GM21723 (cell line): ENCODE measurements at regions not wholly inside any gene's neighbourhood (a gene's known extent, or its start where the extent isn't known, plus 50 kb on each side); places are given as distances from the start of the nearest gene placed in this dataset.

Source experiments
- ATAC-seq: cut with Tn5 transposase; IDR thresholded peaks from one replicate; pipeline ENCODE4 v1.9.1; 2021; ENCODE audit warnings: mild to moderate bottlenecking, moderate library complexity; ENCODE audit not compliant: unreplicated experiment

DNA sequence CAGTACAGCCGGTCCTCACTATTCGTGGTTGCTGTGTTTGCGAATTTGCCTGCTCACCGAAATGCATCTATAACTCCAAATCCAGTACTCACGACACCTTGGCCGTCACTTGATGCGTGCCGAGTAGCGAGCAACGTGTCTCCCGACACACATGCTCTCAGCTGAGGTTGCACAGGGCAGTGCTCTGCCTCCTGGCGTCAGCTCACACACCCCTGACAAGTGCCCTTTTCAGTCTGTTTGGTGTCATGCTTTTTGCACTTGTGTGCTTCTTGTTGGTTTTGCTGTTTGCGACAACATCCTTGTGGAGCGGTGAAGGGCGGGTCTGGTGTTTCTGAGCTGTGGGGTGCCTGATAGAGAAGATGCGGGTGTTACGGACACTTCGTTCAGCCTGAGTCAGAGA lies 110.4 kb upstream of the RFLNA start:
- ATAC-seq = no peak

DNA sequence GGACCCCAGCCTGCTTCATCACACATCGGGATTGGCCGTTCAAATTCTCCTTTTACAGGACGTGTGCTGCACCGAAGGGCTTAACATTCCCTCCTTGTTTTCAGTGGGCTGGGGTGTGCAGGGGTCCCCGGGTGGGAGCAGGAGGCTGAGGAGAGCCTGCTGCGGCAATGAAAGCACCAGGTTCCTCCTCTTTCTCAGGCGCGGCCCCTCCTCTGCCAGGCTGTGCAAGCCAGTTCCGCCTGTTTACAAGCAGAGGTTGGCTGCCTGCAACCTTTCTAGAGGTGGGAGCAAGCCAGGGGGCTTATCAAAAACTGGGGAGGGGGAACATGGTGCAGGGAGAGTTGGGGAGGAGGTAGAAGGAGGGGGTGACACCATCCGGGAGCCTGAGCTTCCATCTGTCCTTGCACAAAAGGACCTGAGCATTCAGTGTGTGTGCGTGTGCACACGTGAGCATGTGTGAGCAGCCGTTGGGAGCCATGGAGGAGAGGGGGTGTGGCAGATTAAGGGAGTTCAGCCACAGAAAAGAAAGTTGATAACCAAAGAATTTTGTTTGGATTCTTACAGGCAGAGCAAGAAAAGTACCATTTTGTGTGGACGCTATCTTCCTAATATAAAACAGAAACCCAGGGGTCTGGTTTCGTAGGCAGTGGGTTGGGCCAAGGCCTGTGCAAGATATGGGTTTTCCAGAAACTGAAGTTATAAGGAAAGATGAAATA lies 108.8 kb upstream of the RFLNA start:
- ATAC-seq = no peak

DNA sequence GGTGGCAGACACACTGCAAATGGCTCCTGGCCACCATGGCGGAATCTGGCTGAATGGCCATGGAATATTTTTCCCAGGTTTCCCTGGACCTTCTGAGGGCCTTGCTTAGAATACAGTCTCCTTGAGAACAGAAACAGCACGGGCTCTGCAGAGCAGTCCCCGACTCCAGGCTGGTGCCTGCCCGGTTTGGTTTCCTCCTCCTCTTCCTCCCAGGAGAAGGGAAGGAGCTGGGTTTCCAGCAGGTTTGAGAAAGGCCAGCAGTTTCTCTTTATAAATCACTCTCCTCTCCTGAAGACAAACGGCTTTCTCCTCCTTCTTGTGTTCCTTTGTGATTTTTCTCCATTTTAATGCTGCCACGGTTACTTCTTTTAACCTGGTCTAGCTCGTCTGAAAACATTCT lies 106.8 kb upstream of the RFLNA start:
- no peak for ATAC-seq

- ATAC-seq = no peak
Measured at GRCh38 chr12:124188561-124189405, 106.1 kb upstream of the RFLNA start.

DNA sequence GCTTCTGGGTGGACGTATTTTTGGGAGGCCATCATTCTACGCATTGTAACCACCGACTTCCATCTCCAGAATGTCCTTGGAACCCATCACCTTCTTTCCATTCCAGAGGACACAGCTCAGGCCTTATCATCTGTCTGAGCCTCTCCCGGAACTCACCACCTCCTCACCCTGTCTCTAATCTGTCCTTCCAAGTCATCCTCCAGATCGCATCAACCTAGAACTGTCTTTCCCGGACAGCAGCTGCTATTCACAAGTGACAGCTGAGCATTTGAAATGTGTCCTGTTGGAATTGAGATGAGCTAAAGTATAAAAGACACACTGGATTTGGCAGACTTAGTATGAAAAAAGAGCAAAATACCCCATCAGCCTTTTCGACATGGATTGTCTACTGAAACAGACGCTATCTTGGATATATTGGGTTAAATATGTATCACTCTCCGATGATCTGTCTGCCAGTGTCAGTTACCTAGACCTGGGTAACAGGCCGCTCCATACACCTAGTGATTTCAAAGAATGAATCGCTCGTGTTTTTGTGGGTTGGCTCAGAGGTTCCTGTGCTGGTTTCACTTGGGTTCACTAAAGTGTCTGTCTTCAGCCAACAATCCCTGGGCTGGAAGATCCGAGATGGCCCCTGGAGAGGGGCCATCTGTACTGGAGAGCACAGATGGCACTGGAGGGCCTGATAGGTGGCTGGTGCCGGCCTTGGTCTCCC lies 104.4 kb upstream of the RFLNA start:
- no peak for ATAC-seq

DNA sequence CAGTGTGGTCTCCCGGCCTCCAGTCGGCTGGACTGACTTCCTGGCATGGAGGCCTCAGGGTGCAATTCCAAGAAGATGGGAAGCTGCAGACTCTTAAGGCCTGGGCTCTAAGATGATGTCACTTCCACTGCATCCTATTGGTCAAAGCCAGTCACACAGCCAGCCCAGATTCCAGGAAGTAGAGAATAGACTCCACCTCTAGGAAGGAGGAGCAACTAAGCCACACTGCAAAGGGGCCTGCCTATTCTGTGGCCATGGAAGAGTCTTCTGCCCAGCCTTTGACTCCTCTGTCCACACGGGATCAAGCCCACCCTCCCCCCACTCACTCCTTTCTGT lies 103.9 kb upstream of the RFLNA start:
- ATAC-seq = no peak

DNA sequence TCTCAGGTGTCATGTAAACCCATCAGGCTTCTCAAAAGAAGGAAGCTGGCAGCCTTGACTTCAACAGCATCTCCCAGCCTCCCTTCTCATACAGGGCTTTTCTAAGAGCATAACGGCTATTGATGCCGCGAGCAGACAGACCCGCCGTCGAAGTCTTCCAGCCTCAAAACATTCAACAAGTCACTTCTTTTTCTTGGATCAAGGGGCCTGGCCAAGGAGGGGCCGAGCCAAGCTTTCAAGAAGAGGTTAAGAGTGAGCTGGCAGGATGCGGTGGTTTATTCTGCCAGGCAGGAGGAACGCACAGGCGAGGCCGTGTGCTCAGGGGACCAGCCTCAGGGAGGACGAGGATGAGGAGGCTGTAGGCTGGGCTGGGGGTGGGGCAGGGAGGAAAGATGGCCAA lies 102.9 kb upstream of the RFLNA start:
- no peak for ATAC-seq

GRCh38 chr12:124194264-124194892 lies 100.5 kb upstream of the RFLNA start:
- ATAC-seq = no peak

DNA sequence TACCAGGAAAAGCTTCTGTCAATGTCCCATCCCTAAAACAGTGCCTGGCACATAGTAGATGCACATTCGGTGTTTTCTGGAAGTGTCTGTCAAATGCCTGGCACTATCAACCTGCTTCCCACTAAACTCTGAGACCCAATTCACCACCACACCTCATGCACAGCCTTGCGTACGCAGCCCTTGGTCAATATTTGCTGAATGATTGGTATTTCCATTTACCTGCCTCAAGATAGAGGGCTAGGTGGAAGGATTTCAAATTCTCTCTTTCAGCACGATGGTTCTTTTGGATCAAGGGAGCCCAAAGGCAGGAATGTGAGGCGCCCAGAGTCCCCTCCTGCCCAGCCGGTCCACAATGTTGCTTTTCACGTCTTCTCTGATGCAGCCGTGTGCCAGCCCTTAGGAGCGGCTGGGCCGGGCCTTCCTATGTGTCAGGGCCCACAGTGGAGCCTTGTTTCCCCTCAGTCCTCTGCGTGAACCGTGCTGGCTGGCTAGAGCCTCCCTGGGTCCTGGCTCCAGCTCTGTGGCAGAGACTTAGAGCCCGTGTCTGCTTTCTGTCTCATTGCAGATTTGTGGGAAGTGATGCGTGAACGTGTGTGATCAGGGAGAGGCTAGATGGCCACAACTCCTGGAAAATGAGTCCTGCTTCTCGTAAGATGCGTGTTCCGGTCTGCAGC lies 99.9 kb upstream of the RFLNA start:
- no peak for ATAC-seq

DNA sequence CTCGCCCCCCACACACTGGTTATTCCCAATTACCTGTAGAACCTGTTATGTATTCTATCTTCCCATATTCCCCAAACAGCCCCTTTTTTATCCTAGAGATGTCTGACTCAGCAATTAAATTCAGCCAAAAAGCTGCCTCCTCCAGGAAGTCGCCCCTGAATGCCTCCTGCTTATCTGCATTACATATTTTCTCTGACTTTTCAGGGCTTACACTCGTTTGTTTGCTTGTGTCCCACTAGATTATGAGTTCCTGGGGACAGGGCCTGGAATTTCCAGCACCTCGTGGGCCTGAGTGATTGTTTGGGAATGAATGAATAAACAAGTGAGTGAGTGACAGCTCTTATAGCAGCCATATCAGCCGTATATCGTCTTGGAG lies 99.3 kb upstream of the RFLNA start:
- no peak for ATAC-seq

DNA sequence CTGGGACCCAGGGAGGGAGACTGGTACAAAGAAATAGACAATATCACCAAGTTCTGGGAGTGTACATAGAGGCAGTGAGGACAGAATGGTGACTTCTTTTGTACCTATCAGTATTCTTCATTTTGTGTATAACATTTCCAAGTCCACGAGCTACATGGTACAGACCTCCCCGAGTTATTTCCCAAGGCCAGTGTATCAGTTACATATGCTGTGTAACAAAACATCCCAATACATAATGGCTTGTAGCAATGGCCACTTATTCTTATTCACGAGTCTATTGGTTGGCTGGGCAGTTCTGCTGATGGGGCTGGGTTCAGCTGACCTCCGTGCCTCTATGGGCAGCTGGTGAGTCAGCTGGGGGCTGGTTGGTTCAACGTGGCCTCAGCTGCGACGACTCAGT lies 98.7 kb upstream of the RFLNA start:
- no peak for ATAC-seq

DNA sequence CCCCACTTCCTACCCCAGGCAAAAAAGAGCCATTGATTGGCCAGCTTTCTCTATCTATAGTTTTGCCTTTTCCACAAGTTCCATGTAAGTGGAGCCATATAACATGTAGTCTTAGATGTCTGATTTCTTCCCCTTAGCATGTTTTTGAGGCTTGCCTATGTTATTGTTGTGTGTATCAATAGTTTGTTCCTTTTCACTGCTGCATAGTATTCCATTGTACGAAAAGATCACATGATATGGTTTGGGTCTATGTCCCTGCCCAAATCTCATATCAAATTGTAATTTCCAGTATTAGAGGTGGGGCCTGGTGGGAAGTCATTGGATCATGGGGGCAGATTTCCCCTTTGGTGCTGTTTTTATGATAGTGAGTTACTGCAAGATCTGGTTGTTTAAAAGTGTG lies 93.6 kb upstream of the RFLNA start:
- ATAC-seq = no peak

- ATAC-seq = no peak
Measured at GRCh38 chr12:124203176-124203575, 91.7 kb upstream of the RFLNA start.

- no peak for ATAC-seq
Measured at GRCh38 chr12:124205405-124205804, 89.5 kb upstream of the RFLNA start.

GRCh38 chr12:124207049-124207448 lies 87.8 kb upstream of the RFLNA start:
- ATAC-seq = no peak

- no peak for ATAC-seq
Measured at GRCh38 chr12:124207617-124208016, 87.3 kb upstream of the RFLNA start.

- ATAC-seq = no peak
Measured at GRCh38 chr12:124208489-124208888, 86.4 kb upstream of the RFLNA start.

DNA sequence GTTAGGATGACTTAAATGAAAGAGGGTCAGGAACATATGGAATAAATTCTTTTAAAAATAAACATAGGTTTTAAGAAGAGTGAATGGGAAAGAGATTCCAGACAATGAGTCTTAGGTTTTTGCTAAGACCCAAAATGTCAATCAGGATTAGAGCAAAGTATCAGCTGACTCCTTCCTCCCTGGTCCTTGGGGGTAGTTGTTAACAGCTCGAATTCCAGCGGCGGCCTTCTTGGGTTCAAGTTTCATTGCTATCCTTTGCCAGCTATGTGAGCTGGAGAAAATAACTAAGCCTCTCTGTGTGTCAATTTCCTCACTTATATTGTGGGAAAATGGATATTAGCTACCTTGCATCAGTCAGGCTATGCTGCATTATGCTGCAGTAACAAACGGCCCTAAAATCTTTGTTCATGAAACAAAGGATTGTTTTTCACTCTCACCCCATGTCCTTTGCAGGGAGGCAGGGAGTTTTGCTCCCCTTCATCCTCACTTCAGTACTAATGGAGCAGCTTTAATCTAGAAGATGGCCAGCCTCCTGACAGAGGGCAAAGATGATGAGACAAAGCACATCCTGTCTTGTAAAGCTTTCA lies 83.8 kb upstream of the RFLNA start:
- no peak for ATAC-seq

DNA sequence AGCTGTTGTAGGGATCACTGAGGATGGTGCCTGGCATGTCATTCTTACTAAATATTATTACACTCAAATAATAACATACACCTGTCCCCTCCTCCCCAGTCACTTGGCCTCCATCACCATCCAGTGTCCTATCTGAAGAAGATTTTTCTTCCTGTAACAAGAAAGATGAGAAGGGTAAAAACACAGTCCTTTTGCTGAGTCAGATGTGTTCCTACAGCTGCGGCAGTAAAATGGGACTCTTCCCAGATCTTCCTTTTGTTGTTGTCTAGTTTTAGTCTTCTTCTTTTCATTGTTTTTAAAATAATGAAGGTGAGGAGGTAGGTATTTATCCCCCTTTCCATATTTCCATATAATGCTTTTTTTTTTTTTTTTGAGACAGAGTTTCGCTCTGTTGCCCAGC lies 83.1 kb upstream of the RFLNA start:
- no peak for ATAC-seq

DNA sequence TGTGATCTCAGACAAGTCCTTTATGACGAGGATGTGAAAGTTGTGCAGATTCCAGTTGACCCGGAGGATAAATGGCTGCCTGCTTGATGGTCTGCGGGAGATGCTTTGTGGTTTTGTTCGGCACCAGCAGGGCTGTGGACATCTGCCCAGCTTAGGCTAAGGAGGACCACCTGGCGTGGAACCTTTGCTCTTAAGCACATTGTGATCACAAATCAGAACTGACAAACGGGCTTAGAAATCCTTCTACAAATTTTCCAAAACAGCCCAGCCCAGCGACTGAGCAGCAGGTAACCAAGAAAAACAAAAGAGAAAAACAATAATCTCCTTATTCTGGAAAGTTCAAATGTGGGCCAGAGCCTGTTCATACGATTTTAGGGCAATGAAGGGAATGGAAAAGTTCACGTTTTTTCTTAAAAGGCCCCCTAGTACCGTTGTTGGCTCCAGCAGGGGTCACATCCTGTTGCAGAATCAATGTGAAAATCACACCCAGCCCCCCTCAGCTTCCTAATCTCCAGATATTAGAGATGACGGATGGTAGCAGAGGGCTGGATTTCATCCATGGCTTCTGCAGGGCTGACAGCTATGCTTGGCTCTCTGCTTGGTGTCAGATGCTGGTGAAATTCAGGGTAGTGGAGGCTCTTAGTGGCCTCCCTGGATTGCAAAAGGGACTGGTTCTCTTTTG lies 81.1 kb upstream of the RFLNA start:
- ATAC-seq = no peak
